ENCODE measurements at regions not wholly inside any gene's neighbourhood (a gene's known extent, or its start where the extent isn't known, plus 50 kb on each side); places are given as distances from the start of the nearest gene placed in this dataset.
"Not testable (repeated sequence)": the region's sequence is repeated elsewhere in the genome, so short reads cannot be mapped to it uniquely, and the experiment has no call there.

GRCh38 chr18:9019135-9019534 is 83.4 kb upstream of the NDUFV2 start:
- no peak overlapping the region for H3K4me3 ChIP-seq
- no peaks in the 10 kb centered on the region for H3K9me3 ChIP-seq
- whole genome bisulfite sequencing, 2 donors (ENCODE audit: low coverage in 1 of 2), result 97 to 100% methylated on average over 3 to 4 of the region's 4 CpGs
- no peak for DNase-seq
- in situ Hi-C loops (cut with MboI; ENCODE audit: low pct_ligation_motif_present in 1 of 4, low pct_unique_long_range_greater_than_20kb in 1 of 4, low sequenced_read_pairs in 3 of 4) (no loop called here), intact Hi-C loops (cut with DNase I; ENCODE audit: low total_unique reads) (no loop called here)
- H3K4me1 ChIP-seq, result peaks cover 0 to 14% (median 7%) of the 10 kb centered on the region in 4 donors
- TF ChIP-seq POLR2A (IDR thresholded peaks at IDR 0.05) (no peak), EP300 (IDR thresholded peaks at IDR 0.05; ENCODE audit: low read depth) (no peak), POLR2AphosphoS5 (IDR thresholded peaks at IDR 0.05) (no peak), CTCF (IDR thresholded peaks at IDR 0.05) (no peak)
- H3K27ac ChIP-seq, result no peak overlapping the region
- no peaks in the 10 kb centered on the region for H3K36me3 ChIP-seq
- H3K27me3 ChIP-seq, result no peaks in the 10 kb centered on the region

- Histone ChIP-seq H3K27me3 (no peaks in the 10 kb centered on the region), H3K4me1 (peaks cover 0 to 14% (median 7%) of the 10 kb centered on the region in 4 donors), H3K9me3 (no peaks in the 10 kb centered on the region), H3K4me3 (no peak overlapping the region), H3K27ac (no peak overlapping the region), H3K36me3 (no peaks in the 10 kb centered on the region)
- TF ChIP-seq EP300 (IDR thresholded peaks at IDR 0.05; ENCODE audit: low read depth) (no peak), POLR2AphosphoS5 (IDR thresholded peaks at IDR 0.05) (no peak)
- WGBS, 2 donors (ENCODE audit: low coverage in 1 of 2), result 78 to 97% methylated on average over 3 of the region's 3 CpGs
- in situ Hi-C loops (cut with MboI; ENCODE audit: low pct_ligation_motif_present in 1 of 4, low pct_unique_long_range_greater_than_20kb in 1 of 4, low sequenced_read_pairs in 3 of 4), result no loop called here
- no peak for DNase-seq
- intact Hi-C loops (cut with DNase I; ENCODE audit: low total_unique reads), result no loop called here
Measured at GRCh38 chr18:9020221-9020620, 82.3 kb upstream of the NDUFV2 start.

- Histone ChIP-seq H3K9me3 (no peaks in the 10 kb centered on the region), H3K36me3 (no peaks in the 10 kb centered on the region), H3K4me3 (no peak overlapping the region), H3K4me1 (peaks cover 0 to 14% (median 7%) of the 10 kb centered on the region in 4 donors), H3K27ac (no peak overlapping the region), H3K27me3 (no peaks in the 10 kb centered on the region)
- intact Hi-C loops (cut with DNase I; ENCODE audit: low total_unique reads), result no loop called here
- no peak for DNase-seq
- in situ Hi-C loops (cut with MboI; ENCODE audit: low pct_ligation_motif_present in 1 of 4, low pct_unique_long_range_greater_than_20kb in 1 of 4, low sequenced_read_pairs in 3 of 4), result no loop called here
- no peak for TF ChIP-seq EP300 (IDR thresholded peaks at IDR 0.05; ENCODE audit: low read depth)
- no peak for TF ChIP-seq POLR2A (IDR thresholded peaks at IDR 0.05)
- no peak for TF ChIP-seq POLR2AphosphoS5 (IDR thresholded peaks at IDR 0.05)
- no peak for TF ChIP-seq CTCF (IDR thresholded peaks at IDR 0.05)
- 91 to 94% methylated on average over 3 of the region's 3 CpGs for WGBS, 2 donors (ENCODE audit: low coverage in 1 of 2)
Measured at GRCh38 chr18:9021458-9021857, 81.0 kb upstream of the NDUFV2 start.

GRCh38 chr18:9022397-9023155 is 79.9 kb upstream of the NDUFV2 start:
- intact Hi-C loops (cut with DNase I; ENCODE audit: low total_unique reads) (no loop called here), in situ Hi-C loops (cut with MboI; ENCODE audit: low pct_ligation_motif_present in 1 of 4, low pct_unique_long_range_greater_than_20kb in 1 of 4, low sequenced_read_pairs in 3 of 4) (no loop called here)
- TF ChIP-seq EP300 (IDR thresholded peaks at IDR 0.05; ENCODE audit: low read depth), result no peak
- TF ChIP-seq POLR2A (IDR thresholded peaks at IDR 0.05), result no peak
- TF ChIP-seq POLR2AphosphoS5 (IDR thresholded peaks at IDR 0.05), result no peak
- no peak for TF ChIP-seq CTCF (IDR thresholded peaks at IDR 0.05)
- DNase-seq, result no peak
- no peak overlapping the region for H3K27ac ChIP-seq
- no peaks in the 10 kb centered on the region for H3K36me3 ChIP-seq
- H3K9me3 ChIP-seq, result no peaks in the 10 kb centered on the region
- H3K4me3 ChIP-seq, result no peak overlapping the region
- 81 to 90% methylated on average over 4 to 8 of the region's 8 CpGs for WGBS, 2 donors (ENCODE audit: low coverage in 1 of 2)
- H3K27me3 ChIP-seq, result no peaks in the 10 kb centered on the region
- H3K4me1 ChIP-seq, result peaks cover 0 to 4% (median 0%) of the 10 kb centered on the region in 4 donors

- H3K36me3 ChIP-seq; H3K9me3 ChIP-seq; DNase-seq; H3K27ac ChIP-seq; H3K4me1 ChIP-seq; H3K4me3 ChIP-seq; H3K27me3 ChIP-seq; in situ Hi-C loops (cut with MboI; ENCODE audit: low pct_ligation_motif_present in 1 of 4, low pct_unique_long_range_greater_than_20kb in 1 of 4, low sequenced_read_pairs in 3 of 4); intact Hi-C loops (cut with DNase I; ENCODE audit: low total_unique reads): not testable (repeated sequence)
- 96 to 100% methylated on average over 1 to 15 of the region's 18 CpGs for WGBS, 2 donors (ENCODE audit: low coverage in 1 of 2)
Measured at GRCh38 chr18:9024031-9024646, 78.4 kb upstream of the NDUFV2 start.

Measured in transverse colon (tissue), 4 donors.